ENCODE measurements at regions not wholly inside any gene's neighbourhood (a gene's known extent, or its start where the extent isn't known, plus 50 kb on each side); places are given as distances from the start of the nearest gene placed in this dataset.

DNA sequence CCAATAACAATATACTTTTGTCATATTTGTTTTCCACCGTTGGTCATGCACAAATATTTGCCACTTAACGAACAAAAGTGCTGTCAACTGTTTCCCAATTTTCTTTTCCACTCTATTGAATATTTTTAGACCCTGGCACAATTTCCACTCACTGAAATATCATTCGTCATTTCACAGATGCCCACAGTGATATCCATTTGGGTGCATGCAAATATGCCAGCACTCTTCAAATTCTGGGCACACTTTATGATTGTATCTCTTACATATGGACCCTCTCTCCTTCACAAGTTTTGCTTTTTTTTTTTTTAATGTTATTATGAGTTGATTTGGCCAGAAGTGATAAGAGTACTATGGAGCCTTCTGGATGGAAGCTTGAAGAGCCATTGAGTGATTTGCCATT is 1557.3 kb upstream of the FLRT2 start:
- TF ChIP-seq EZH2 (IDR thresholded peaks at IDR 0.05) (no peak), FOXP2 (optimal IDR thresholded peaks at IDR 0.05; ENCODE audit: control extremely low read depth, extremely low read length, insufficient read depth) (no peak), POLR2AphosphoS5 (IDR thresholded peaks at IDR 0.05; ENCODE audit: borderline replicate concordance, low read depth, low read length) (no peak)
